Endodermal cell (in vitro differentiated cells): ENCODE measurements at regions not wholly inside any gene's neighbourhood (a gene's known extent, or its start where the extent isn't known, plus 50 kb on each side); places are given as distances from the start of the nearest gene placed in this dataset.
A peak's percentile ranks its signal among the peaks of the same experiment; 100 is the strongest.

Experiments used
- DNase-seq: peaks from one replicate; pipeline ENCODE4 v3.0.0-alpha.2; 2017
- H3K27ac ChIP-seq: 2 replicates; pipeline ENCODE4 v1.5.1; 2013; ENCODE audit warnings: mild to moderate bottlenecking, low read depth, low read length, moderate library complexity
- H3K27me3 ChIP-seq: 2 replicates; pipeline ENCODE4 v1.6.1; 2013; ENCODE audit warnings: mild to moderate bottlenecking, low read length, moderate library complexity; ENCODE audit not compliant: insufficient read depth, control insufficient read depth, poor library complexity, severe bottlenecking
- H3K36me3 ChIP-seq: 2 replicates; pipeline ENCODE4 v1.7.0; 2013; ENCODE audit warnings: mild to moderate bottlenecking, low read length, moderate library complexity; ENCODE audit not compliant: control insufficient read depth, insufficient read depth
- H3K4me1 ChIP-seq: one replicate; pipeline ENCODE4 v1.7.0; 2013; ENCODE audit warnings: low read length; ENCODE audit not compliant: control insufficient read depth, insufficient read depth
- H3K4me3 ChIP-seq: 2 replicates; pipeline ENCODE4 v1.5.1; 2013; ENCODE audit warnings: mild to moderate bottlenecking, low read length, moderate library complexity
- H3K9ac ChIP-seq: 2 replicates; pipeline ENCODE4 v1.6.1; 2013; ENCODE audit warnings: mild to moderate bottlenecking, low read length, moderate library complexity; ENCODE audit not compliant: poor library complexity, severe bottlenecking; ENCODE audit errors: extremely low read depth
- H3K9me3 ChIP-seq: 2 replicates; pipeline ENCODE4 v1.6.1; 2013; ENCODE audit warnings: mild to moderate bottlenecking, low read length, moderate library complexity; ENCODE audit not compliant: control insufficient read depth
- H3K27ac Mint-ChIP-seq: 2 replicates; pipeline ENCODE4 v1.8.0; 2020; ENCODE audit warnings: mixed read lengths
- H3K27me3 Mint-ChIP-seq: 2 replicates; pipeline ENCODE4 v1.8.0; 2021; ENCODE audit warnings: mild to moderate bottlenecking, mixed read lengths; ENCODE audit not compliant: insufficient read depth
- H3K36me3 Mint-ChIP-seq: 2 replicates; pipeline ENCODE4 v1.8.0; 2020; ENCODE audit warnings: low read depth, mixed read lengths
- H3K4me1 Mint-ChIP-seq: 2 replicates; pipeline ENCODE4 v1.8.0; 2020; ENCODE audit warnings: mixed read lengths
- H3K4me3 Mint-ChIP-seq: 2 replicates; pipeline ENCODE4 v1.8.0; 2020; ENCODE audit warnings: mild to moderate bottlenecking, moderate library complexity, mixed read lengths
- H3K9me3 Mint-ChIP-seq: 2 replicates; pipeline ENCODE4 v1.8.0; 2020; ENCODE audit warnings: mild to moderate bottlenecking, mixed read lengths
- CTCF ChIP-seq: fragments of 200-600 bp; sonication (generic); conservative IDR thresholded peaks from 2 replicates; pipeline ENCODE4 v1.5.0; 2021; ENCODE audit warnings: antibody characterized with exemption, mild to moderate bottlenecking
- WGBS, 2 experiments: methylation state at CpG; one replicate each; pipeline versions ENCODE4 v1.1.5 to v1.1.7; 2013; ENCODE audit warnings: missing lambda C conversion rate in 2 of 2, mixed read lengths in 1 of 2; ENCODE audit not compliant: insufficient coverage in 1 of 2, insufficient read length in 1 of 2; 5-methylcytosine and 5-hydroxymethylcytosine counted together

DNA sequence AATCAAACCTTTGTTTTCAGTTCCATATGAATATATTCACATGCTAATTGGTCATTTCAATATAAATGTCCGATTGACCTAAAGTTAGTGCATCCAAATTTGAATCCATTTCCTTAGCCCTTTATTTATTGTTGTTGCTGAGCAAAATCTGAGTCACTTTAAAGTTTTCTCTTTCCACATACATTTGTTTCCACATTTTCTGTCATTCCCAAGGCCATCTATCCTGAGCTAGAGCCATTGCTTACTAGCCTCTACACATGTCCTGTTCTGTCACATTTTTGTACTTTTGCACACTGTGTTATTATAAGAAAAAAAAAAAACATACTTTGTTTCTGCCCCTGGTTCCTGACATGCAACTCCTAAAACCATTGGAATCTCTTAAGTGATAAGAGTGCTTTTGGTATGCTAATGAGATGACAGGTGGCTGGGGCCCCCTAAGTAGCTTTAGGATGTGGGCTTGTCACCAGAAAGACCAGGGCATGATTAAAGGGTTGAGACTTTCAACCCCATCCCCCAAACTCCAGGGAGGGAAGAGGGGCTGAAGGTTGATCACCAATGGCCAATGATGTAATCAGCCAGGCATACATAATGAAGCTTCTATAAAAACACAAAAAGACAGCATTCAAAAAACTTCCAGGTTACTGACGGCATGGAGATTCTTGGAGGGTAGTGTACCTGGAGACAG, 353.3 kb upstream of the MAGEB16 start:
- Histone ChIP-seq H3K4me1 (no peaks in the 10 kb centered on the region), H3K4me3 (peak overlapping the region; percentile 23), H3K9ac (no peak overlapping the region), H3K36me3 (no peaks in the 10 kb centered on the region), H3K27ac (no peak overlapping the region), H3K9me3 (peaks cover 21% of the 10 kb centered on the region), H3K27me3 (no peaks in the 10 kb centered on the region)
- 67% methylated on average over 2 of the region's 2 CpGs; no CpG with 5 or more reads in 1 of the 2 experiments for WGBS, 2 experiments
- TF ChIP-seq CTCF, result no peak
- peaks cover 5% of the 10 kb centered on the region for H3K36me3 Mint-ChIP-seq
- no peak overlapping the region for H3K27ac Mint-ChIP-seq
- H3K4me1 Mint-ChIP-seq, result peaks cover 4% of the 10 kb centered on the region
- H3K27me3 Mint-ChIP-seq, result no peaks in the 10 kb centered on the region
- no peak overlapping the region for H3K4me3 Mint-ChIP-seq
- no peak for DNase-seq
- H3K9me3 Mint-ChIP-seq, result peaks cover 51% of the 10 kb centered on the region

DNA sequence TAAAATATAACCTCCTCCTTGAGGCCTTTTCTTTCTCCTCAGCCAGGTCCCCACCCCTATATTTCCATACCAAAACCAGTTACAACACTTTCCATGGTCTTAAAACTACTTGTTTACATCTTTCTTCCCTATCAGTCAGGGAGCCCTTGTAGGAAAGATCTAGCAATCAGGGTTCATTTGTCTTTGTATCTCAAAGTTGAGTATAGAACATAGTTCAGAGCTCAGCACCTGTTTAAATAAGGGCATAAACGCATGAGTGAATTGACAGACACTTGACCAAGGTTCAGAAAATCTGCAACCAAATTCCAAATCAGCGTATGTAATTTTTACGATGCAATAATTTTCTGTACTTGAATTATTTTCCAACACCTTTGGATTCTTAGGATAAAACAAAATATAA, 352.2 kb upstream of the MAGEB16 start:
- no peak overlapping the region for H3K4me3 Mint-ChIP-seq
- no peak overlapping the region for H3K9ac ChIP-seq
- peaks cover 5% of the 10 kb centered on the region for H3K36me3 Mint-ChIP-seq
- H3K9me3 Mint-ChIP-seq, result peaks cover 47% of the 10 kb centered on the region
- H3K27ac Mint-ChIP-seq, result no peak overlapping the region
- no peaks in the 10 kb centered on the region for H3K36me3 ChIP-seq
- WGBS, 2 experiments, result 97% methylated on average over 2 of the region's 3 CpGs; no CpG with 5 or more reads in 1 of the 2 experiments
- peaks cover 4% of the 10 kb centered on the region for H3K4me1 Mint-ChIP-seq
- H3K27me3 Mint-ChIP-seq, result no peaks in the 10 kb centered on the region
- no peaks in the 10 kb centered on the region for H3K27me3 ChIP-seq
- H3K27ac ChIP-seq, result no peak overlapping the region
- peaks cover 15% of the 10 kb centered on the region for H3K9me3 ChIP-seq
- DNase-seq, result no peak
- no peak for TF ChIP-seq CTCF
- H3K4me3 ChIP-seq, result no peak overlapping the region
- no peaks in the 10 kb centered on the region for H3K4me1 ChIP-seq

DNA sequence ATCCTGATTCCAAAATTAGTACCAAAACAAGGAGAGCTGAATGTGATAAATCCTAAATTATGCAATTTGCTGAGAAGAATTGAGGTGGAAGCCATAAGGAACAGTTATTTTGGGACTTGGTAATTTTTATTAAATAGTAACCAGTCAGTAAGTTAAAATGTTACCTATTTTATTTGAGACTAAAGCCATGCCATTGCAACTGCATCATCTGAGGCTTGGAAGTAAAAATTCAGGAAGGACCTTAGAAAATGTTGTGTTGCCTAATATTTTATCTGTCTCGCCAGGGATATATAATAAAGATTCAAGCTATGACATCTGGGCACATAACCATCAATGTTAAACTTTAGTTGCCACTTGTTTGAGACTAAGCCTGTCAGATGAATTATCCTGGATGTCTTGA, 341.3 kb upstream of the MAGEB16 start:
- Mint-ChIP-seq H3K9me3 (peaks cover 32% of the 10 kb centered on the region), H3K27me3 (no peaks in the 10 kb centered on the region), H3K4me3 (no peak overlapping the region), H3K36me3 (no peaks in the 10 kb centered on the region), H3K27ac (no peak overlapping the region), H3K4me1 (peaks cover 4% of the 10 kb centered on the region)
- no peaks in the 10 kb centered on the region for H3K36me3 ChIP-seq
- no peak overlapping the region for H3K27ac ChIP-seq
- H3K4me3 ChIP-seq, result no peak overlapping the region
- no peak overlapping the region for H3K9ac ChIP-seq
- H3K27me3 ChIP-seq, result no peaks in the 10 kb centered on the region
- H3K4me1 ChIP-seq, result no peaks in the 10 kb centered on the region
- peaks cover 5% of the 10 kb centered on the region for H3K9me3 ChIP-seq
- no peak for TF ChIP-seq CTCF
- 100% methylated on average over 1 of the region's 1 CpG; no CpG with 5 or more reads in 1 of the 2 experiments for WGBS, 2 experiments
- DNase-seq, result no peak
